ENCODE measurements at regions not wholly inside any gene's neighbourhood (a gene's known extent, or its start where the extent isn't known, plus 50 kb on each side); places are given as distances from the start of the nearest gene placed in this dataset.

- no peak for TF ChIP-seq CTCF (conservative IDR thresholded peaks at IDR 0.05; ENCODE audit: low read length)
- TF ChIP-seq EZH2phosphoT487 (IDR thresholded peaks at IDR 0.05; ENCODE audit: borderline replicate concordance): no peak
These were observed 261.1 kb downstream of the EN1 start for GRCh38 chr2:118586312-118586711.
